Kidney (tissue), 13 donors: ENCODE measurements at regions not wholly inside any gene's neighbourhood (a gene's known extent, or its start where the extent isn't known, plus 50 kb on each side); places are given as distances from the start of the nearest gene placed in this dataset.
"Not testable (repeated sequence)": the region's sequence is repeated elsewhere in the genome, so short reads cannot be mapped to it uniquely, and the experiment has no call there.

Experiments
- DNase-seq, 5 donors: peaks; one replicate each; pipeline ENCODE4 v3.0.0-alpha.2; 2013 to 2020
- FAIRE-seq: peaks from 2 replicates; lab custom pipeline; 2012; peaks lifted over from hg19 to GRCh38; lab: Jason Lieb, UNC
- H3K27ac ChIP-seq, 2 donors: one replicate each; pipeline ENCODE4 v1.7.0; 2013; ENCODE audit warnings: low read depth in 2 of 2, low read length in 2 of 2, inconsistent platforms in 1 of 2
- H3K27me3 ChIP-seq: one replicate; pipeline ENCODE4 v1.7.1; 2013; ENCODE audit warnings: low read length, inconsistent platforms; ENCODE audit not compliant: control insufficient read depth, insufficient read depth
- H3K36me3 ChIP-seq, 3 donors: one replicate each; pipeline versions ENCODE4 v1.7.0 to v1.7.1; 2013; ENCODE audit warnings: low read length in 3 of 3, control low read depth in 1 of 3, inconsistent platforms in 1 of 3; ENCODE audit not compliant: insufficient read depth in 3 of 3, control insufficient read depth in 2 of 3
- H3K4me1 ChIP-seq, 3 donors: one replicate each; pipeline versions ENCODE4 v1.7.0 to v1.7.1; 2013; ENCODE audit warnings: low read length in 3 of 3, inconsistent platforms in 1 of 3, low read depth in 1 of 3; ENCODE audit not compliant: control insufficient read depth in 2 of 3, insufficient read depth in 2 of 3
- H3K4me3 ChIP-seq, 3 donors: one replicate each; pipeline versions ENCODE4 v1.7.0 to v1.8.1; 2013; ENCODE audit warnings: low read length in 3 of 3, control low read depth in 1 of 3, inconsistent platforms in 1 of 3
- H3K9ac ChIP-seq, 3 donors: one replicate each; pipeline versions ENCODE4 v1.7.0 to v1.7.1; 2013; ENCODE audit warnings: low read length in 3 of 3, control low read depth in 1 of 3, inconsistent platforms in 1 of 3
- H3K9me3 ChIP-seq, 3 donors: one replicate each; pipeline versions ENCODE4 v1.7.0 to v1.7.1; 2013; ENCODE audit warnings: low read length in 3 of 3, control low read depth in 1 of 3, inconsistent platforms in 1 of 3; ENCODE audit not compliant: control insufficient read depth in 2 of 3, insufficient read depth in 1 of 3
- CTCF ChIP-seq: IDR thresholded peaks from 3 replicates; pipeline ENCODE4 v1.5.1; 2012; ENCODE audit warnings: mild to moderate bottlenecking, moderate library complexity, borderline replicate concordance; ENCODE audit not compliant: insufficient read depth; ENCODE audit errors: extremely low read depth
- intact Hi-C: fragments of 100-400 bp; cut with DNase I; formaldehyde crosslinking; loops from one replicate; pipeline ENCODE4 v1.11.1; 2022
- donor health status: control.
- donor health status: control.
- donor health status: control.
- donor health status: control.
- donor health status: control.
- donor health status: DM: yes; HTN: yes; CAD: no.
- donor health status: Normal renal cell carcinoma (clear cell type).

DNA sequence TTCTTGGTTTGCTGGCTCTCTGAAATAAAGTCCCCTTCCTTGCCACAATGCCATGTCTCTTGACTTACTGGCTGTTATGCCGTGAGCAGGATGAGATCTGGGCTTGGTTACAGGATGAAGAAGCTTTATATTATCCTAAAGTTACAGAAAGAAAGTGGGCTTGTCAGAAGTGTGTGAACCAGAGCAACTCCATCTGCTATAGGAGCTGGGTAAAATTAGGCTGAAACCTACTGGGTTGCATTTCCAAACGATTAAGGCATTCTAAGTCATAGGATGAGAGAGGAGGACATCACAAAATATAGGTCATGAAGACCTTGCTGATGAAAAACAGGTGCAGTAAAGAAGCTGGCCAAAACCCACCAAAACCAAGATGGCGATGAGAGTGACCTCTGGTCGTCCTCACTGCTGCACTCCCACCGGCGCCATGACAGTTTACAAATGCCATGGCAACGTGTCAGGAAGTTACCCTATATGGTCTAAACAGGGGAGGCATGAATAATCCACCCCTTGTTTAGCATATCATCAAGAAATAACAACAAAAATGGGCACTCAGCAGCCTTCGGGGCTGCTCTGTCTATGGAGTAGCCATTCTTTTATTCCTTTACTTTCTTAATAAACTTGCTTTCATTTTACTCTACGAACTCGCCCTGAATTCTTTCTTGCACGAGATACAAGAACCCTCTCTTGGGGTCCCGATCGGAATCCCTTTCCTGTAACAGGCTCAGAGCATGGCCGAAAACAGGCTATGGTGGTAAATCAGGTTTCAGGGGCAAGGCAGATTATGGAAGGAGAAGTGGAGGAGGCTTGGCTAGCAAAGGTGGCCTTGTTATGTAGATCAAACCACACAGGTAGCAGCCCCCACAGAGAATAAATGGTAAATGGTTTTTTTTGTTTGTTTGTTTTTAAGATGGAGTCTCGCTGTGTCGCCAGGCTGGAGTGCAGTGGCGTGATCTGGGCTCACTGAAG lies 81.3 kb upstream of the C16orf82 start:
- Histone ChIP-seq H3K27ac (no peak overlapping the region), H3K36me3 (no peaks in the 10 kb centered on the region), H3K4me1 (no peaks in the 10 kb centered on the region), H3K4me3 (no peak overlapping the region), H3K27me3 (no peaks in the 10 kb centered on the region), H3K9me3 (no peaks in the 10 kb centered on the region), H3K9ac (no peak overlapping the region)
- intact Hi-C loops, result no loop called here
- no peak for TF ChIP-seq CTCF
- FAIRE-seq (no peak), DNase-seq (no peak)

DNA sequence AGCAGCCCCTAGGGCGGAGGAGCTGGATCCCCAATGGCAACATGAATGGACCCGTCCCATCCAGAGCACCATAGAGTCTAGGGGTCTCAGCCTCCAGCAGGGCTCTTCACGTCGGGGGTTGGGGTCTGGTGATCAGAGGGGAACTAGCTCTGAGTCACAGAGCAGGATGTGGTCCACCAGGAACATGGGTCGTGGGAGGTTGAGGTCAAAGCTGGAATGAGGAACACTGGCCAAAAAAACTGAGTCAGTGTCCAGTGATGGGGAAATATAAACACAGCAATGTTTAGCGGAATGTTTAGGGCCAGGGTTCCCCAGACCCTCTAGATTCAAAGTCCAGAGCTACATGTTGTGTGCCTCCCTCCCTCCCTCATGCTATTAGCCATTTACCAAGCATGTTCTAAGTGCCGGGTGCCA lies 79.1 kb upstream of the C16orf82 start:
- H3K9ac ChIP-seq, result no peak overlapping the region
- intact Hi-C loops, result no loop called here
- no peaks in the 10 kb centered on the region for H3K27me3 ChIP-seq
- H3K27ac ChIP-seq, result no peak overlapping the region
- no peak overlapping the region for H3K4me3 ChIP-seq
- no peaks in the 10 kb centered on the region for H3K4me1 ChIP-seq
- FAIRE-seq (no peak), DNase-seq (no peak)
- no peak for TF ChIP-seq CTCF
- H3K9me3 ChIP-seq, result no peaks in the 10 kb centered on the region
- H3K36me3 ChIP-seq, result no peaks in the 10 kb centered on the region

- FAIRE-seq (no peak), DNase-seq (no peak)
- intact Hi-C loops, result no loop called here
- Histone ChIP-seq H3K4me1 (no peaks in the 10 kb centered on the region), H3K9me3 (no peaks in the 10 kb centered on the region), H3K4me3 (no peak overlapping the region), H3K27me3 (no peaks in the 10 kb centered on the region), H3K27ac (no peak overlapping the region), H3K9ac (no peak overlapping the region), H3K36me3 (no peaks in the 10 kb centered on the region)
- no peak for TF ChIP-seq CTCF
Measured at GRCh38 chr16:26988186-26988585, 78.5 kb upstream of the C16orf82 start.

DNA sequence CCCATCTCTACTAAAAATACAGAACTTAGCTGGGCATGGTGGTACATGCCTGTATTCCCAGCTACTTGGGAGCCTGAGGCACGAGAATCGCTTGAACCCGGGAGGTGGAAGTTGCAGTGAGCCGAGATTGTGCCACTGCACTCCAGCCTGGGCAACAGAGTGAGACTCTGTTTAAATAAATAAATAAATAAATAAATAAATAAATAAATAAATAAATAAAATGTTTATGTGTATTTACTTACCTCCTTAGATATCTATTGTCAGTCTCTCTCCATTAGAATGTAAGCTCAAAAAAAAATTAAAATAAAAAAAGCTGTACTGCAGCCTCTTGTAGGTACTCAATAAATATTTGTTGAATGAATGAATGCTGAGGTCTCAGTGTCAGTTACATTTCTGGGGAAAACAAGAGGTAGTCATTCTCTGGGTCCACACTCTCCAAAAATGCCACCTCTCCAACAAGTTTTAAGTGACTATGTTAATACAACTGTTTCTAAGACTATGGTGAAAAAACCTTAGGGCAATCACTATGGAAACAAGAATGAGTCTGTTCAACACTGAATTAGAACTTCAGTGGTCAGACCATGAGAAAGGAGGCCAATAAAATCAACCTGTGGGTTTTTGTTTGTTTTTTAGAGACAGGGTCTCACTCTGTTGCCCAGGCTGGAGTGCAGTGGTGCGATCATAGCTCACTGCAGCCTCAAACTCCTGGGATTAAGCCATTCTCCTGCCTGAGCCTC lies 76.2 kb upstream of the C16orf82 start:
- H3K9me3 ChIP-seq, H3K9ac ChIP-seq, FAIRE-seq, H3K4me3 ChIP-seq, intact Hi-C loops, H3K36me3 ChIP-seq, H3K27me3 ChIP-seq, DNase-seq, H3K4me1 ChIP-seq, H3K27ac ChIP-seq: not testable (repeated sequence)
